ENCODE measurements at regions not wholly inside any gene's neighbourhood (a gene's known extent, or its start where the extent isn't known, plus 50 kb on each side); places are given as distances from the start of the nearest gene placed in this dataset.

- ChIA-PET CTCF (ENCODE audit: unreplicated experiment) (no interaction called here), POLR2A (interaction anchor here (0.7 kb wide), 1 partner anchor 633 kb away, joined by 3 read pairs; no protein-coding TSS in a partner anchor)
- Histone ChIP-seq H3K4me1 (ENCODE audit: insufficient read depth, low read length, poor library complexity, severe bottlenecking) (no peaks in the 10 kb centered on the region), H3K79me2 (ENCODE audit: insufficient read depth, low read depth, low read length) (no peaks in the 10 kb centered on the region), H2AFZ (ENCODE audit: low read length) (peak overlapping the region; percentile 46; the same call in 1 of the 2 replicates), H3K4me3 (ENCODE audit: low read depth, low read length, poor library complexity, severe bottlenecking) (no peak overlapping the region), H3K9me2 (ENCODE audit: insufficient read depth, low read length) (no peaks in the 10 kb centered on the region), H3K36me3 (ENCODE audit: insufficient read depth, low read length) (no peaks in the 10 kb centered on the region), H4K20me1 (ENCODE audit: insufficient read depth, low read length) (no peaks in the 10 kb centered on the region), H3K27ac (ENCODE audit: low read depth, low read length, poor library complexity, severe bottlenecking) (no peak overlapping the region), H3K4me2 (ENCODE audit: low read length) (no peak overlapping the region), H3K9me3 (ENCODE audit: low read length) (no peaks in the 10 kb centered on the region)
- TF ChIP-seq, protein P1, sequence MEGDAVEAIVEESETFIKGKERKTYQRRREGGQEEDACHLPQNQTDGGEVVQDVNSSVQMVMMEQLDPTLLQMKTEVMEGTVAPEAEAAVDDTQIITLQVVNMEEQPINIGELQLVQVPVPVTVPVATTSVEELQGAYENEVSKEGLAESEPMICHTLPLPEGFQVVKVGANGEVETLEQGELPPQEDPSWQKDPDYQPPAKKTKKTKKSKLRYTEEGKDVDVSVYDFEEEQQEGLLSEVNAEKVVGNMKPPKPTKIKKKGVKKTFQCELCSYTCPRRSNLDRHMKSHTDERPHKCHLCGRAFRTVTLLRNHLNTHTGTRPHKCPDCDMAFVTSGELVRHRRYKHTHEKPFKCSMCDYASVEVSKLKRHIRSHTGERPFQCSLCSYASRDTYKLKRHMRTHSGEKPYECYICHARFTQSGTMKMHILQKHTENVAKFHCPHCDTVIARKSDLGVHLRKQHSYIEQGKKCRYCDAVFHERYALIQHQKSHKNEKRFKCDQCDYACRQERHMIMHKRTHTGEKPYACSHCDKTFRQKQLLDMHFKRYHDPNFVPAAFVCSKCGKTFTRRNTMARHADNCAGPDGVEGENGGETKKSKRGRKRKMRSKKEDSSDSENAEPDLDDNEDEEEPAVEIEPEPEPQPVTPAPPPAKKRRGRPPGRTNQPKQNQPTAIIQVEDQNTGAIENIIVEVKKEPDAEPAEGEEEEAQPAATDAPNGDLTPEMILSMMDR (conservative IDR thresholded peaks at IDR 0.05; ENCODE audit: low read length), result no peak
- no peak for TF ChIP-seq EZH2phosphoT487 (IDR thresholded peaks at IDR 0.05; ENCODE audit: borderline replicate concordance, low read depth, low read length)
- no peak for DNase-seq (ENCODE audit: low spot score)
- intact Hi-C loops (cut with micrococcal nuclease; ENCODE audit: unreplicated experiment), result no loop called here
- no TSS peak for BruUV-seq (replicated peaks)
These were observed 642.3 kb upstream of the LINC00305 start for GRCh38 chr18:64791236-64791635.

- DNase-seq (ENCODE audit: low spot score), result peak; percentile 58
- Histone ChIP-seq H2AFZ (ENCODE audit: low read length) (peak overlapping the region; percentile 87), H3K9me2 (ENCODE audit: insufficient read depth, low read length) (no peaks in the 10 kb centered on the region), H3K9me3 (ENCODE audit: low read length) (no peaks in the 10 kb centered on the region), H3K79me2 (ENCODE audit: insufficient read depth, low read depth, low read length) (no peaks in the 10 kb centered on the region), H3K27ac (ENCODE audit: low read depth, low read length, poor library complexity, severe bottlenecking) (peak overlapping the region; percentile 31), H4K20me1 (ENCODE audit: insufficient read depth, low read length) (no peaks in the 10 kb centered on the region), H3K4me3 (ENCODE audit: low read depth, low read length, poor library complexity, severe bottlenecking) (peak overlapping the region; percentile 3), H3K4me2 (ENCODE audit: low read length) (0 out of 2 replicates have a peak overlapping the region, but pooled peaks have one; percentile 8), H3K36me3 (ENCODE audit: insufficient read depth, low read length) (no peaks in the 10 kb centered on the region; the same call in 1 of the 2 replicates), H3K4me1 (ENCODE audit: insufficient read depth, low read length, poor library complexity, severe bottlenecking) (peaks cover 12% of the 10 kb centered on the region)
- no peak for TF ChIP-seq EZH2phosphoT487 (IDR thresholded peaks at IDR 0.05; ENCODE audit: borderline replicate concordance, low read depth, low read length)
- TF ChIP-seq, protein P1 (conservative IDR thresholded peaks at IDR 0.05; ENCODE audit: low read length), result no peak
- CTCF ChIA-PET (ENCODE audit: unreplicated experiment), result no interaction called here
- intact Hi-C loops (cut with micrococcal nuclease; ENCODE audit: unreplicated experiment), result no loop called here
- no TSS peak for BruUV-seq (replicated peaks)
- POLR2A ChIA-PET, result no interaction called here
These were observed 636.8 kb upstream of the LINC00305 start for GRCh38 chr18:64785686-64786085.

GRCh38 chr18:64777556-64777955 is 628.7 kb upstream of the LINC00305 start:
- Histone ChIP-seq H3K79me2 (ENCODE audit: insufficient read depth, low read depth, low read length) (no peaks in the 10 kb centered on the region), H3K9me3 (ENCODE audit: low read length) (no peaks in the 10 kb centered on the region; the same call in 1 of the 2 replicates), H4K20me1 (ENCODE audit: insufficient read depth, low read length) (no peaks in the 10 kb centered on the region), H3K27ac (ENCODE audit: low read depth, low read length, poor library complexity, severe bottlenecking) (no peak overlapping the region), H3K4me2 (ENCODE audit: low read length) (peak overlapping the region; percentile 32; the same call in 1 of the 2 replicates), H3K9me2 (ENCODE audit: insufficient read depth, low read length) (no peaks in the 10 kb centered on the region), H3K4me1 (ENCODE audit: insufficient read depth, low read length, poor library complexity, severe bottlenecking) (no peaks in the 10 kb centered on the region), H3K36me3 (ENCODE audit: insufficient read depth, low read length) (no peaks in the 10 kb centered on the region; the same call in 1 of the 2 replicates), H3K4me3 (ENCODE audit: low read depth, low read length, poor library complexity, severe bottlenecking) (no peak overlapping the region), H2AFZ (ENCODE audit: low read length) (peak overlapping the region; percentile 74)
- no TSS peak for BruUV-seq (replicated peaks)
- TF ChIP-seq EZH2phosphoT487 (IDR thresholded peaks at IDR 0.05; ENCODE audit: borderline replicate concordance, low read depth, low read length), result no peak
- TF ChIP-seq, protein P1 (conservative IDR thresholded peaks at IDR 0.05; ENCODE audit: low read length), result no peak
- POLR2A ChIA-PET, result interaction anchor here (0.7 to 1.1 kb wide), 3 partner anchors 11 to 718 kb away, joined by 3 to 5 read pairs (median 5); no protein-coding TSS in a partner anchor
- intact Hi-C loops (cut with micrococcal nuclease; ENCODE audit: unreplicated experiment), result no loop called here
- CTCF ChIA-PET (ENCODE audit: unreplicated experiment), result no interaction called here
- DNase-seq (ENCODE audit: low spot score), result no peak
